HepG2 (cell line): ENCODE measurements at regions not wholly inside any gene's neighbourhood (a gene's known extent, or its start where the extent isn't known, plus 50 kb on each side); places are given as distances from the start of the nearest gene placed in this dataset.

Experiments
- ATAC-seq: fragments of 200-7000 bp; cut with Tn5 transposase; 3 replicates; pipeline ENCODE4 v1.9.1; 2020; ENCODE audit warnings: mild to moderate bottlenecking, moderate library complexity
- BruUV-seq: library from RNA; stranded (reverse); fragments of 400-500 nt; replicated peaks from 2 replicates; lab custom pipeline; 2021; lab: Mats Ljungman, UMichigan
- CTCF ChIA-PET: fragments of 300-600 bp; formaldehyde crosslinking; extraction: SDS; loops from one replicate; lab custom pipeline; 2021; ENCODE audit warnings: low total read pairs, inconsistent platforms, low intra/inter-chr PET ratio; lab: Yijun Ruan, JAX
- POLR2A ChIA-PET: fragments of 350-600 bp; sonication (Branson Sonifier 250); formaldehyde crosslinking; loops from one replicate; lab custom pipeline; 2020; ENCODE audit warnings: antibody characterized with exemption, inconsistent platforms; lab: Yijun Ruan, JAX
- DNase-seq: peaks from one replicate; pipeline ENCODE4 v3.0.0-alpha.2; 2015; ENCODE audit warnings: low spot score
- FAIRE-seq: peaks from 3 replicates; lab custom pipeline; 2011; peaks lifted over from hg19 to GRCh38; lab: Jason Lieb, UNC
- H2AFZ ChIP-seq: one replicate; pipeline ENCODE4 v1.6.1; 2011; ENCODE audit warnings: low read length, inconsistent platforms
- H3K27ac ChIP-seq: fragments of 300-600 bp; 3 replicates; pipeline ENCODE4 v1.8.0; 2011; ENCODE audit warnings: mixed run types, mild to moderate bottlenecking, mixed read lengths, low read length, inconsistent platforms; ENCODE audit not compliant: insufficient read depth; ENCODE audit errors: extremely low read length
- H3K27me3 ChIP-seq, 2 experiments: fragments of 200-600 bp in 1 of 2; 2 replicates in 1 of 2; 3 replicates in 1 of 2; pipeline versions ENCODE4 v1.6.0 to v1.8.0; 2011; ENCODE audit warnings: low read length in 2 of 2, mild to moderate bottlenecking in 2 of 2, moderate library complexity in 2 of 2, inconsistent platforms in 1 of 2; ENCODE audit not compliant: insufficient read depth in 2 of 2, control insufficient read depth in 1 of 2
- H3K36me3 ChIP-seq, 2 experiments: fragments of 200-600 bp in 1 of 2; replicated peaks in 1 of 2; 2 replicates in 1 of 2; 3 replicates in 1 of 2; pipeline versions ENCODE4 v1.5.1 to v1.8.0; 2011; ENCODE audit warnings: low read length in 2 of 2, inconsistent platforms in 1 of 2; ENCODE audit not compliant: insufficient read depth in 2 of 2, control insufficient read depth in 1 of 2
- H3K4me1 ChIP-seq: 2 replicates; pipeline ENCODE4 v1.5.1; 2012; ENCODE audit warnings: low read length, inconsistent platforms; ENCODE audit not compliant: insufficient read depth
- H3K4me2 ChIP-seq: 2 replicates; pipeline ENCODE4 v1.6.0; 2011; ENCODE audit warnings: low read depth, low read length, inconsistent platforms
- H3K4me3 ChIP-seq, 3 experiments: fragments of 200-600 bp in 1 of 3; sonication (generic), shearing (Covaris generic) in 1 of 3; replicated peaks in 1 of 3; 2 replicates each; pipeline ENCODE4 v1.5.1; 2011 to 2016; ENCODE audit warnings: low read length in 3 of 3, inconsistent platforms in 2 of 3, low read depth in 2 of 3, mild to moderate bottlenecking in 2 of 3, control low read depth in 1 of 3, mixed read lengths in 1 of 3; ENCODE audit not compliant: insufficient read depth in 1 of 3
- H3K79me2 ChIP-seq: one replicate; pipeline ENCODE4 v1.6.1; 2011; ENCODE audit warnings: low read length, inconsistent platforms; ENCODE audit not compliant: insufficient read depth
- H3K9ac ChIP-seq: 2 replicates; pipeline ENCODE4 v1.6.0; 2011; ENCODE audit warnings: mild to moderate bottlenecking, low read depth, low read length, inconsistent platforms; ENCODE audit not compliant: insufficient read depth
- H3K9me3 ChIP-seq: 2 replicates; pipeline ENCODE4 v1.5.1; 2012; ENCODE audit warnings: mild to moderate bottlenecking, low read length
- H4K20me1 ChIP-seq: 2 replicates; pipeline ENCODE4 v1.6.0; 2011; ENCODE audit warnings: inconsistent platforms, mild to moderate bottlenecking, low read length, moderate library complexity; ENCODE audit not compliant: insufficient read depth
- CERS6 ChIP-seq: sonication (generic); formaldehyde crosslinking; IDR thresholded peaks from 2 replicates; pipeline ENCODE4 v1.5.0; 2020; ENCODE audit warnings: missing genetic modification reagents
- MAFG ChIP-seq: sonication (generic); formaldehyde crosslinking; IDR thresholded peaks from 2 replicates; pipeline ENCODE4 v1.5.1; 2020; ENCODE audit warnings: mild to moderate bottlenecking, missing genetic modification reagents
- PRDM10 ChIP-seq: sonication (generic); formaldehyde crosslinking; IDR thresholded peaks from 2 replicates; pipeline ENCODE4 v1.4.0; 2020; ENCODE audit warnings: low read depth, missing genetic modification reagents
- ZNF362 ChIP-seq: sonication (generic); formaldehyde crosslinking; IDR thresholded peaks from 2 replicates; pipeline ENCODE4 v1.4.0; 2020; ENCODE audit warnings: missing genetic modification reagents, mild to moderate bottlenecking, borderline replicate concordance
- WGBS: methylation state at CpG from one replicate; pipeline ENCODE4 v1.1.6; 2017; ENCODE audit warnings: low lambda C conversion rate; 5-methylcytosine and 5-hydroxymethylcytosine counted together
- in situ Hi-C: cut with HindIII; loops from 2 replicates; pipeline ENCODE4 v1.10.0; 2017; ENCODE audit warnings: low pct_unique_long_range_greater_than_20kb; ENCODE audit not compliant: extremely low pct_ligation_motif_present
- intact Hi-C: fragments of 100-400 bp; cut with micrococcal nuclease; formaldehyde crosslinking; loops from one replicate; pipeline ENCODE4 v1.10.0; 2022; ENCODE audit not compliant: unreplicated experiment
- TF ChIP-seq, protein P1 (sequence below): IDR thresholded peaks from 2 replicates; pipeline ENCODE4 v1.4.0; 2020; ENCODE audit warnings: mild to moderate bottlenecking, missing genetic modification reagents
- TF ChIP-seq, protein P2 (sequence below): sonication (generic); formaldehyde crosslinking; conservative IDR thresholded peaks from 2 replicates; pipeline ENCODE4 v1.8.1; 2023; ENCODE audit warnings: missing genetic modification reagents
- TF ChIP-seq, protein P3 (sequence below): IDR thresholded peaks from 2 replicates; pipeline ENCODE4 v1.6.1; 2016; ENCODE audit warnings: missing compliant biosample characterization, missing genetic modification reagents, borderline replicate concordance
- TF ChIP-seq, protein P4 (sequence below): IDR thresholded peaks from 2 replicates; pipeline ENCODE4 v1.6.1; 2016; ENCODE audit warnings: mild to moderate bottlenecking, missing biosample characterization, missing genetic modification reagents

DNA sequence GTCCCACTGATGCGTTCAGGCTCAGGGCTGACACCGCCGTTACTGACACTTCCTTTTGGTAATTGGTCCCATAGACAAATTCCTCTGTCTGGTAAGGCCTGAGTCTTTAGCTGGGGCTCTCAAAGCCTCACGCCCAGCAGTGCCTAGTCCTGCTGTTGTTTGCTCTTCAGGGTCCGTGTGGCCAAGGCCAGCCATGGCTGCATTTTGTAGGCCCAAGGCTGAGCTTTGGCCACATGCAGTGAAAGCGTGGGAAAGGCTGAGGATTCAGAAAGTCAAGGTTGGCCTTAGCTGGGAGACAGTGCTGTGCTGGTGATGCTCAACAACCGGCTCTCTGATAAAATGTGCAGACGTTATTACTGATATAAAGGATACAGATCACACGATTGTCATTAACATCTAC is 63.5 kb upstream of the C1orf174 start (continued):
- TF ChIP-seq, protein P1, sequence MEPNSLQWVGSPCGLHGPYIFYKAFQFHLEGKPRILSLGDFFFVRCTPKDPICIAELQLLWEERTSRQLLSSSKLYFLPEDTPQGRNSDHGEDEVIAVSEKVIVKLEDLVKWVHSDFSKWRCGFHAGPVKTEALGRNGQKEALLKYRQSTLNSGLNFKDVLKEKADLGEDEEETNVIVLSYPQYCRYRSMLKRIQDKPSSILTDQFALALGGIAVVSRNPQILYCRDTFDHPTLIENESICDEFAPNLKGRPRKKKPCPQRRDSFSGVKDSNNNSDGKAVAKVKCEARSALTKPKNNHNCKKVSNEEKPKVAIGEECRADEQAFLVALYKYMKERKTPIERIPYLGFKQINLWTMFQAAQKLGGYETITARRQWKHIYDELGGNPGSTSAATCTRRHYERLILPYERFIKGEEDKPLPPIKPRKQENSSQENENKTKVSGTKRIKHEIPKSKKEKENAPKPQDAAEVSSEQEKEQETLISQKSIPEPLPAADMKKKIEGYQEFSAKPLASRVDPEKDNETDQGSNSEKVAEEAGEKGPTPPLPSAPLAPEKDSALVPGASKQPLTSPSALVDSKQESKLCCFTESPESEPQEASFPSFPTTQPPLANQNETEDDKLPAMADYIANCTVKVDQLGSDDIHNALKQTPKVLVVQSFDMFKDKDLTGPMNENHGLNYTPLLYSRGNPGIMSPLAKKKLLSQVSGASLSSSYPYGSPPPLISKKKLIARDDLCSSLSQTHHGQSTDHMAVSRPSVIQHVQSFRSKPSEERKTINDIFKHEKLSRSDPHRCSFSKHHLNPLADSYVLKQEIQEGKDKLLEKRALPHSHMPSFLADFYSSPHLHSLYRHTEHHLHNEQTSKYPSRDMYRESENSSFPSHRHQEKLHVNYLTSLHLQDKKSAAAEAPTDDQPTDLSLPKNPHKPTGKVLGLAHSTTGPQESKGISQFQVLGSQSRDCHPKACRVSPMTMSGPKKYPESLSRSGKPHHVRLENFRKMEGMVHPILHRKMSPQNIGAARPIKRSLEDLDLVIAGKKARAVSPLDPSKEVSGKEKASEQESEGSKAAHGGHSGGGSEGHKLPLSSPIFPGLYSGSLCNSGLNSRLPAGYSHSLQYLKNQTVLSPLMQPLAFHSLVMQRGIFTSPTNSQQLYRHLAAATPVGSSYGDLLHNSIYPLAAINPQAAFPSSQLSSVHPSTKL: peak; percentile 28; the same call in 1 of the 2 replicates
- TF ChIP-seq CERS6 (no peak), MAFG (CRISPR knock-in tag) (no peak)
- TF ChIP-seq, protein P2, sequence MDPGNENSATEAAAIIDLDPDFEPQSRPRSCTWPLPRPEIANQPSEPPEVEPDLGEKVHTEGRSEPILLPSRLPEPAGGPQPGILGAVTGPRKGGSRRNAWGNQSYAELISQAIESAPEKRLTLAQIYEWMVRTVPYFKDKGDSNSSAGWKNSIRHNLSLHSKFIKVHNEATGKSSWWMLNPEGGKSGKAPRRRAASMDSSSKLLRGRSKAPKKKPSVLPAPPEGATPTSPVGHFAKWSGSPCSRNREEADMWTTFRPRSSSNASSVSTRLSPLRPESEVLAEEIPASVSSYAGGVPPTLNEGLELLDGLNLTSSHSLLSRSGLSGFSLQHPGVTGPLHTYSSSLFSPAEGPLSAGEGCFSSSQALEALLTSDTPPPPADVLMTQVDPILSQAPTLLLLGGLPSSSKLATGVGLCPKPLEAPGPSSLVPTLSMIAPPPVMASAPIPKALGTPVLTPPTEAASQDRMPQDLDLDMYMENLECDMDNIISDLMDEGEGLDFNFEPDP: no peak

DNA sequence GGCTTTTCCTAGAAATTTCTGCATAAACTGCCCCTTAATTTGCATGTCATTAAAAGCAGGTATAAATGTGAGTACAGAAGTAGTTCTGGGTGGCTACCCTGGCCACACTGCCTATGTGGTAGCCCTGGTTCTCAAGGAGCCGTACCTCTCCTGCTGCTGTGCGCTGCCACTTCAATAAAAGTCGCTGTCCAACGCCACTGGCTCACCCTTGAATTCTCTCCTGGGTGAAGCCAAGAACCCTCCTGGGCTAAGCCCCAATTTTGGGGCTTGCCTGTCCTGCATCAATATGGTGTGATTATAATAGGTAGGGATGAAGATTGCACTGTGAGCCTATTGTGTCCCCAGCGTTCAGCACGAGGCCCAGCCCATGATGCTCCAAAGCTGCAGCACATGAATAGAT is 65.6 kb upstream of the C1orf174 start:
- no peaks in the 10 kb centered on the region for H3K36me3 ChIP-seq
- ATAC-seq: no peak
- H3K27ac ChIP-seq: no peak overlapping the region
- in situ Hi-C loops: no loop called here
- no peaks in the 10 kb centered on the region; a peak in 2 of 5 replicates for H3K27me3 ChIP-seq
- H3K9me3 ChIP-seq: no peaks in the 10 kb centered on the region
- no peak for DNase-seq
- WGBS: 50% methylated on average over 6 of the region's 6 CpGs
- no peak for FAIRE-seq
- BruUV-seq: no TSS peak
- H3K9ac ChIP-seq: no peak overlapping the region
- H4K20me1 ChIP-seq: no peaks in the 10 kb centered on the region
- ChIA-PET POLR2A (no interaction called here), CTCF (no interaction called here)
- intact Hi-C loops: no loop called here
- H2AFZ ChIP-seq: no peak overlapping the region
- H3K4me2 ChIP-seq: no peak overlapping the region
- no peaks in the 10 kb centered on the region for H3K79me2 ChIP-seq
- no peak overlapping the region for H3K4me3 ChIP-seq
- H3K4me1 ChIP-seq: peaks cover 12% of the 10 kb centered on the region
- TF ChIP-seq ZNF362 (no peak), PRDM10 (no peak)
- TF ChIP-seq, protein P3, sequence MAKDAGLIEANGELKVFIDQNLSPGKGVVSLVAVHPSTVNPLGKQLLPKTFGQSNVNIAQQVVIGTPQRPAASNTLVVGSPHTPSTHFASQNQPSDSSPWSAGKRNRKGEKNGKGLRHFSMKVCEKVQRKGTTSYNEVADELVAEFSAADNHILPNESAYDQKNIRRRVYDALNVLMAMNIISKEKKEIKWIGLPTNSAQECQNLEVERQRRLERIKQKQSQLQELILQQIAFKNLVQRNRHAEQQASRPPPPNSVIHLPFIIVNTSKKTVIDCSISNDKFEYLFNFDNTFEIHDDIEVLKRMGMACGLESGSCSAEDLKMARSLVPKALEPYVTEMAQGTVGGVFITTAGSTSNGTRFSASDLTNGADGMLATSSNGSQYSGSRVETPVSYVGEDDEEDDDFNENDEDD (CRISPR knock-in tag): no peak
- TF ChIP-seq, protein P4, sequence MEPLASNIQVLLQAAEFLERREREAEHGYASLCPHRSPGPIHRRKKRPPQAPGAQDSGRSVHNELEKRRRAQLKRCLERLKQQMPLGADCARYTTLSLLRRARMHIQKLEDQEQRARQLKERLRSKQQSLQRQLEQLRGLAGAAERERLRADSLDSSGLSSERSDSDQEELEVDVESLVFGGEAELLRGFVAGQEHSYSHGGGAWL (CRISPR knock-in tag): no peak
